Epithelial cell of esophagus (primary cell): ENCODE measurements at regions not wholly inside any gene's neighbourhood (a gene's known extent, or its start where the extent isn't known, plus 50 kb on each side); places are given as distances from the start of the nearest gene placed in this dataset.
A peak's percentile ranks its signal among the peaks of the same experiment; 100 is the strongest.

Experiments used
- DNase-seq: peaks from one replicate; pipeline ENCODE4 v3.0.0; 2010; ENCODE audit warnings: low read depth
- H3K4me3 ChIP-seq: 2 replicates; pipeline ENCODE4 v1.5.1; 2011; ENCODE audit warnings: mild to moderate bottlenecking, low read length, control low read depth
- CTCF ChIP-seq: IDR thresholded peaks from 2 replicates; pipeline ENCODE4 v1.5.1; 2011; ENCODE audit warnings: low read depth, mild to moderate bottlenecking, low read length, control low read depth, inconsistent platforms; ENCODE audit not compliant: insufficient read depth; ENCODE audit errors: missing control alignments

- H3K4me3 ChIP-seq, result no peak overlapping the region
- DNase-seq, result no peak
- no peak for TF ChIP-seq CTCF
These were observed 112.2 kb downstream of the DISP1 start for GRCh38 chr1:222927031-222927430.

GRCh38 chr1:222928212-222928611 lies 113.4 kb downstream of the DISP1 start:
- DNase-seq, result peak; percentile 49
- H3K4me3 ChIP-seq, result no peak overlapping the region
- no peak for TF ChIP-seq CTCF

GRCh38 chr1:222930070-222930469 lies 115.2 kb downstream of the DISP1 start:
- no peak for DNase-seq
- no peak for TF ChIP-seq CTCF
- H3K4me3 ChIP-seq, result no peak overlapping the region

GRCh38 chr1:222931023-222931422 lies 116.2 kb downstream of the DISP1 start:
- H3K4me3 ChIP-seq, result no peak overlapping the region
- no peak for TF ChIP-seq CTCF
- no peak for DNase-seq

GRCh38 chr1:222933273-222933672 lies 118.4 kb downstream of the DISP1 start:
- no peak for DNase-seq

GRCh38 chr1:222935239-222935900 lies 120.5 kb downstream of the DISP1 start:
- no peak overlapping the region for H3K4me3 ChIP-seq
- no peak for TF ChIP-seq CTCF
- no peak for DNase-seq

More at GRCh38 chr1:222933273-222933672, 118.4 kb downstream of the DISP1 start:
- no peak for TF ChIP-seq CTCF
- no peak overlapping the region for H3K4me3 ChIP-seq

GRCh38 chr1:222936042-222936441 lies 121.2 kb downstream of the DISP1 start:
- no peak for DNase-seq
- no peak overlapping the region for H3K4me3 ChIP-seq
- TF ChIP-seq CTCF, result no peak
